PC-9 (cell line): ENCODE measurements at regions not wholly inside any gene's neighbourhood (a gene's known extent, or its start where the extent isn't known, plus 50 kb on each side); places are given as distances from the start of the nearest gene placed in this dataset.

Experiments
- EZH2 ChIP-seq: fragments of 200-600 bp; sonication (generic); IDR thresholded peaks from 2 replicates; pipeline ENCODE4 v1.8.0; 2017; ENCODE audit warnings: antibody characterized with exemption, low read depth
- TF ChIP-seq, protein P1 (sequence below): fragments of 200-600 bp; sonication (generic); conservative IDR thresholded peaks from 2 replicates; pipeline ENCODE4 v1.6.1; 2017; ENCODE audit warnings: mixed run types, antibody characterized with exemption, mild to moderate bottlenecking, moderate library complexity

DNA sequence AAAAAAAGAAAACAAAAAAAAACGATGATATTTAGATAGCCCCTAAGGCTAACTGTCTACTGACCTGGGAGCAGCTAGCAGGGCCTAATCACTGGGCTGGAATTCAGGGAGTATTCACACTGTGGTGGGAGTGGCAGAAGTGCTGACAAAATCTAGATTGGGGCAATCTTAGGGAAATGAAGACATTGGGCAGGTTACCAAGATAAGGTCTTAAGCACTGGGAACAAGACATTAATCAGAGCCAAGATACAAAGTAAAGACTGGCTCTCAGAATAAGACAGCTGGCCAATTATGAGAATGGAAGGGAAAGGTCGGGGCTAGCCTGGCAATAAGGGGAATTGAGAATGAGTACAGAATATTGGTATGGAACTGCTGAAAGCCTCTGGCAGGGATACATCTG lies 100.2 kb upstream of the GRIA3 start:
- TF ChIP-seq, protein P1, sequence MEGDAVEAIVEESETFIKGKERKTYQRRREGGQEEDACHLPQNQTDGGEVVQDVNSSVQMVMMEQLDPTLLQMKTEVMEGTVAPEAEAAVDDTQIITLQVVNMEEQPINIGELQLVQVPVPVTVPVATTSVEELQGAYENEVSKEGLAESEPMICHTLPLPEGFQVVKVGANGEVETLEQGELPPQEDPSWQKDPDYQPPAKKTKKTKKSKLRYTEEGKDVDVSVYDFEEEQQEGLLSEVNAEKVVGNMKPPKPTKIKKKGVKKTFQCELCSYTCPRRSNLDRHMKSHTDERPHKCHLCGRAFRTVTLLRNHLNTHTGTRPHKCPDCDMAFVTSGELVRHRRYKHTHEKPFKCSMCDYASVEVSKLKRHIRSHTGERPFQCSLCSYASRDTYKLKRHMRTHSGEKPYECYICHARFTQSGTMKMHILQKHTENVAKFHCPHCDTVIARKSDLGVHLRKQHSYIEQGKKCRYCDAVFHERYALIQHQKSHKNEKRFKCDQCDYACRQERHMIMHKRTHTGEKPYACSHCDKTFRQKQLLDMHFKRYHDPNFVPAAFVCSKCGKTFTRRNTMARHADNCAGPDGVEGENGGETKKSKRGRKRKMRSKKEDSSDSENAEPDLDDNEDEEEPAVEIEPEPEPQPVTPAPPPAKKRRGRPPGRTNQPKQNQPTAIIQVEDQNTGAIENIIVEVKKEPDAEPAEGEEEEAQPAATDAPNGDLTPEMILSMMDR: no peak
- no peak for TF ChIP-seq EZH2
